ENCODE measurements at regions not wholly inside any gene's neighbourhood (a gene's known extent, or its start where the extent isn't known, plus 50 kb on each side); places are given as distances from the start of the nearest gene placed in this dataset.
"Not testable (repeated sequence)": the region's sequence is repeated elsewhere in the genome, so short reads cannot be mapped to it uniquely, and the experiment has no call there.

DNA sequence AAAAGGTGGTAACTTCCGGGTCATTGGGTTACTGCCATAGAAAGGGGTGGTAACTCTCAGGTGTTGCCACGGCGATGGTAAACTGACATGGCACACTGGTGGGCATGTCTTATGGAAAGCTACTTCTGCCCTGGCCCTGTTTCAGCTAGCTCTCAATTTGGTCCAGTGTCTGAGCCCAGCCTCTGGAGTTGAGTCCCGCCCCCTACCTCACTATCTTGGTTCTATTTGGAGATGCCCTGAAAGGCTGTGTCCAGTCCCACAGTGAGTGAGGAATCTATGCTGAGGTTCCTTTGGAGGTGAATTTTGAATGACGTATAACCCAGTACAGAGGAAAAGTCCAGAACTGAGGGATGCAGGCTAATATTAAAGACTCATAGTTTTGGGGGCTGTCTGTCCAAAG, 230.4 kb upstream of the PLGLB1 start:
- TF ChIP-seq, protein P1, sequence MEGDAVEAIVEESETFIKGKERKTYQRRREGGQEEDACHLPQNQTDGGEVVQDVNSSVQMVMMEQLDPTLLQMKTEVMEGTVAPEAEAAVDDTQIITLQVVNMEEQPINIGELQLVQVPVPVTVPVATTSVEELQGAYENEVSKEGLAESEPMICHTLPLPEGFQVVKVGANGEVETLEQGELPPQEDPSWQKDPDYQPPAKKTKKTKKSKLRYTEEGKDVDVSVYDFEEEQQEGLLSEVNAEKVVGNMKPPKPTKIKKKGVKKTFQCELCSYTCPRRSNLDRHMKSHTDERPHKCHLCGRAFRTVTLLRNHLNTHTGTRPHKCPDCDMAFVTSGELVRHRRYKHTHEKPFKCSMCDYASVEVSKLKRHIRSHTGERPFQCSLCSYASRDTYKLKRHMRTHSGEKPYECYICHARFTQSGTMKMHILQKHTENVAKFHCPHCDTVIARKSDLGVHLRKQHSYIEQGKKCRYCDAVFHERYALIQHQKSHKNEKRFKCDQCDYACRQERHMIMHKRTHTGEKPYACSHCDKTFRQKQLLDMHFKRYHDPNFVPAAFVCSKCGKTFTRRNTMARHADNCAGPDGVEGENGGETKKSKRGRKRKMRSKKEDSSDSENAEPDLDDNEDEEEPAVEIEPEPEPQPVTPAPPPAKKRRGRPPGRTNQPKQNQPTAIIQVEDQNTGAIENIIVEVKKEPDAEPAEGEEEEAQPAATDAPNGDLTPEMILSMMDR (IDR thresholded peaks at IDR 0.05; ENCODE audit: low read length): not testable (repeated sequence)
- not testable (repeated sequence) for TF ChIP-seq EZH2 (IDR thresholded peaks at IDR 0.05; ENCODE audit: borderline replicate concordance, low read length)
